HEK293 (cell line): ENCODE measurements at regions not wholly inside any gene's neighbourhood (a gene's known extent, or its start where the extent isn't known, plus 50 kb on each side); places are given as distances from the start of the nearest gene placed in this dataset.

Experiments
- CTCF ChIA-PET: fragments of 350-600 bp; formaldehyde crosslinking; extraction: SDS; loops from one replicate; lab custom pipeline; 2021; ENCODE audit warnings: antibody characterized with exemption; lab: Yijun Ruan, JAX
- POLR2A ChIA-PET: fragments of 300-600 bp; formaldehyde crosslinking; extraction: SDS; loops from one replicate; lab custom pipeline; 2020; ENCODE audit warnings: antibody characterized with exemption, inconsistent platforms; lab: Yijun Ruan, JAX
- H3K27ac ChIP-seq: fragments of 200-500 bp; sonication (Bioruptor generic); 2 replicates; pipeline ENCODE4 v1.5.1; 2014; ENCODE audit warnings: low read depth, low read length, control low read depth, inconsistent platforms; ENCODE audit errors: extremely low read depth
- H3K36me3 ChIP-seq, 2 experiments: fragments of 200-500 bp in 1 of 2; sonication (Bioruptor generic) in 1 of 2; 1 replicate in 1 of 2; 2 replicates in 1 of 2; pipeline ENCODE4 v1.5.1; 2014 to 2017; ENCODE audit warnings: inconsistent platforms in 2 of 2, low read length in 2 of 2; ENCODE audit not compliant: control insufficient read depth in 2 of 2, insufficient read depth in 1 of 2
- H3K4me1 ChIP-seq: fragments of 200-500 bp; sonication (Bioruptor generic); 2 replicates; pipeline ENCODE4 v1.5.1; 2014; ENCODE audit warnings: mild to moderate bottlenecking, low read length, inconsistent platforms; ENCODE audit not compliant: control insufficient read depth, insufficient read depth
- H3K4me3 ChIP-seq: 2 replicates; pipeline ENCODE4 v1.5.1; 2011; ENCODE audit warnings: low read depth, mild to moderate bottlenecking, control low read depth, low read length, moderate library complexity
- H3K9me3 ChIP-seq: fragments of 200-500 bp; sonication (Bioruptor generic); 2 replicates; pipeline ENCODE4 v1.5.1; 2014; ENCODE audit warnings: low read depth, low read length, inconsistent platforms; ENCODE audit not compliant: control insufficient read depth, insufficient read depth
- AEBP2 ChIP-seq: fragments of 450-650 bp; formaldehyde crosslinking; IDR thresholded peaks from 2 replicates; pipeline ENCODE4 v1.5.1; 2016; ENCODE audit warnings: missing biosample characterization, missing genetic modification characterization, borderline replicate concordance
- BCL11A ChIP-seq: fragments of 450-650 bp; formaldehyde crosslinking; IDR thresholded peaks from 2 replicates; pipeline ENCODE4 v1.5.1; 2016; ENCODE audit warnings: low read depth, missing biosample characterization, missing genetic modification characterization
- KLF16 ChIP-seq: fragments of 450-650 bp; formaldehyde crosslinking; IDR thresholded peaks from 2 replicates; pipeline ENCODE4 v1.5.1; 2017; ENCODE audit warnings: missing biosample characterization, missing genetic modification characterization
- PRDM1 ChIP-seq: fragments of 450-650 bp; formaldehyde crosslinking; IDR thresholded peaks from 2 replicates; pipeline ENCODE4; 2016; ENCODE audit warnings: missing biosample characterization, missing genetic modification characterization
- RBAK ChIP-seq: fragments of 450-650 bp; formaldehyde crosslinking; IDR thresholded peaks from 2 replicates; pipeline ENCODE4 v1.5.1; 2016; ENCODE audit warnings: missing biosample characterization, missing genetic modification characterization
- REPIN1 ChIP-seq: fragments of 450-650 bp; formaldehyde crosslinking; IDR thresholded peaks from 2 replicates; pipeline ENCODE4 v1.5.1; 2017; ENCODE audit warnings: missing biosample characterization, missing genetic modification characterization, low read depth
- TCF7L2 ChIP-seq: IDR thresholded peaks from 2 replicates; pipeline ENCODE4 v1.6.1; 2011; ENCODE audit warnings: low read depth, mild to moderate bottlenecking, inconsistent platforms, low read length, moderate library complexity, borderline replicate concordance
- ZBTB21 ChIP-seq: fragments of 450-650 bp; formaldehyde crosslinking; IDR thresholded peaks from 2 replicates; pipeline ENCODE4 v1.5.1; 2017; ENCODE audit warnings: missing biosample characterization, missing genetic modification characterization
- ZFP3 ChIP-seq: fragments of 450-650 bp; formaldehyde crosslinking; IDR thresholded peaks from 2 replicates; pipeline ENCODE4 v1.5.1; 2016; ENCODE audit warnings: low read depth, missing biosample characterization, missing genetic modification characterization
- ZNF114 ChIP-seq: fragments of 450-650 bp; formaldehyde crosslinking; IDR thresholded peaks from 2 replicates; pipeline ENCODE4 v1.5.0; 2017; ENCODE audit warnings: missing biosample characterization, missing genetic modification characterization
- ZNF174 ChIP-seq: fragments of 450-650 bp; formaldehyde crosslinking; IDR thresholded peaks from 2 replicates; pipeline ENCODE4 v1.5.0; 2017; ENCODE audit warnings: missing biosample characterization, mild to moderate bottlenecking, missing genetic modification characterization
- ZNF302 ChIP-seq: fragments of 450-650 bp; formaldehyde crosslinking; IDR thresholded peaks from 2 replicates; pipeline ENCODE4 v1.5.1; 2016; ENCODE audit warnings: missing biosample characterization, missing genetic modification characterization, low read depth
- ZNF391 ChIP-seq: fragments of 450-650 bp; formaldehyde crosslinking; IDR thresholded peaks from 2 replicates; pipeline ENCODE4 v1.5.1; 2016; ENCODE audit warnings: low read depth, missing biosample characterization, missing genetic modification characterization, borderline replicate concordance
- ZNF398 ChIP-seq: fragments of 450-650 bp; formaldehyde crosslinking; IDR thresholded peaks from 2 replicates; pipeline ENCODE4 v1.5.1; 2017; ENCODE audit warnings: missing biosample characterization, missing genetic modification characterization
- ZNF423 ChIP-seq: fragments of 450-650 bp; formaldehyde crosslinking; IDR thresholded peaks from 2 replicates; pipeline ENCODE4 v1.5.1; 2016; ENCODE audit warnings: missing biosample characterization, missing genetic modification characterization
- ZNF426 ChIP-seq: fragments of 450-650 bp; formaldehyde crosslinking; IDR thresholded peaks from 2 replicates; pipeline ENCODE4 v1.5.1; 2017; ENCODE audit warnings: missing biosample characterization, missing genetic modification characterization, mild to moderate bottlenecking, inconsistent platforms, moderate library complexity
- ZNF501 ChIP-seq: fragments of 450-650 bp; formaldehyde crosslinking; IDR thresholded peaks from 2 replicates; pipeline ENCODE4 v1.5.1; 2016; ENCODE audit warnings: missing biosample characterization, missing genetic modification characterization
- ZNF518A ChIP-seq: fragments of 450-650 bp; formaldehyde crosslinking; conservative IDR thresholded peaks from 2 replicates; pipeline ENCODE4 v1.5.1; 2016; ENCODE audit warnings: low read depth, missing biosample characterization, missing genetic modification characterization
- ZNF530 ChIP-seq: fragments of 450-650 bp; formaldehyde crosslinking; IDR thresholded peaks from 2 replicates; pipeline ENCODE4 v1.5.1; 2016; ENCODE audit warnings: low read depth, missing biosample characterization, missing genetic modification characterization
- ZNF549 ChIP-seq: fragments of 450-650 bp; IDR thresholded peaks from 2 replicates; pipeline ENCODE4 v1.5.1; 2018; ENCODE audit warnings: missing biosample characterization, missing genetic modification characterization, mild to moderate bottlenecking, inconsistent platforms, moderate library complexity
- ZNF596 ChIP-seq: fragments of 450-650 bp; IDR thresholded peaks from 2 replicates; pipeline ENCODE4 v1.5.0; 2018; ENCODE audit warnings: missing biosample characterization, mild to moderate bottlenecking, missing genetic modification characterization, moderate library complexity
- ZNF777 ChIP-seq: fragments of 450-650 bp; formaldehyde crosslinking; IDR thresholded peaks from 2 replicates; pipeline ENCODE4 v1.5.1; 2017; ENCODE audit warnings: missing biosample characterization, missing genetic modification characterization, borderline replicate concordance
- ZNF791 ChIP-seq: fragments of 450-650 bp; formaldehyde crosslinking; IDR thresholded peaks from 2 replicates; pipeline ENCODE4 v1.5.1; 2016; ENCODE audit warnings: missing biosample characterization, missing genetic modification characterization
- ZNF830 ChIP-seq: fragments of 450-650 bp; IDR thresholded peaks from 2 replicates; pipeline ENCODE4 v1.5.0; 2018; ENCODE audit warnings: missing biosample characterization, missing genetic modification characterization, low read depth, mild to moderate bottlenecking, moderate library complexity
- ZSCAN18 ChIP-seq: fragments of 450-650 bp; formaldehyde crosslinking; IDR thresholded peaks from 2 replicates; pipeline ENCODE4 v1.5.1; 2016; ENCODE audit warnings: missing biosample characterization, missing genetic modification characterization
- ZSCAN4 ChIP-seq: fragments of 450-650 bp; formaldehyde crosslinking; IDR thresholded peaks from 2 replicates; pipeline ENCODE4 v1.5.1; 2017; ENCODE audit warnings: missing biosample characterization, missing genetic modification characterization

DNA sequence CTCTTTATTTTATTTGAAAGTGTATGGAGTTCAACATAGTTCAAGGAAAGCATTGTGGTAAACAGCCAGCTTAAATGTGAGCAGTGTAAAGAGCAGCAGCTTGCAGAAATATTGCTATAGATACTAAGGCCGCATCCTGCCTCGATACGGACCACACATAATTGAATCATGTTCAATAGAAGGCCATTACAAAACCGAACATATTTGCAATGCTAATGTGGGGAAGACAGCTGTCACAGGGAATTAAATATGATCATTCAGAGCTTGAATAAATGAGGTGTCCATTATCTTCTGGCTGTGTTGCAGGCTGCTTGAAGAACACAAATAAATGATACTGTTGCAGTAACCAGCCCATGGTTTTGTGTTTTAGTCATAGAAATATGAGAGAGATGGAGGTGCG is 173.2 kb downstream of the BRMS1L start:
- TF ChIP-seq TCF7L2 (no peak), ZSCAN18 (tag by site-specific recombination) (no peak), ZSCAN4 (no peak), PRDM1 (no peak), ZNF174 (tag by site-specific recombination) (no peak), KLF16 (tag by site-specific recombination) (no peak), ZNF596 (tag by site-specific recombination) (no peak), ZNF777 (tag by site-specific recombination) (no peak), RBAK (tag by site-specific recombination) (no peak), ZNF398 (tag by site-specific recombination) (no peak), ZNF530 (tag by site-specific recombination) (no peak), AEBP2 (no peak), ZBTB21 (tag by site-specific recombination) (no peak), ZNF549 (tag by site-specific recombination) (no peak), ZNF426 (tag by site-specific recombination) (no peak)
- TF ChIP-seq, all 188 proteins: peak for 0
- H3K36me3 ChIP-seq, result no peaks in the 10 kb centered on the region
- no peaks in the 10 kb centered on the region for H3K9me3 ChIP-seq
- CTCF ChIA-PET, result interaction anchor here (0.6 to 1.4 kb wide), 3 partner anchors 15 to 71 kb away, joined by 3 to 4 read pairs (median 3); no protein-coding TSS in a partner anchor
- H3K4me1 ChIP-seq, result no peaks in the 10 kb centered on the region
- POLR2A ChIA-PET, result no interaction called here
- H3K4me3 ChIP-seq, result no peak overlapping the region
- no peak overlapping the region for H3K27ac ChIP-seq

GRCh38 chr14:35998303-35998702 is 172.2 kb downstream of the BRMS1L start:
- H3K36me3 ChIP-seq, result no peaks in the 10 kb centered on the region
- ChIA-PET POLR2A (no interaction called here), CTCF (interaction anchor here (1.4 kb wide), 1 partner anchor 72 kb away, joined by 3 read pairs; no protein-coding TSS in a partner anchor)
- no peak for TF ChIP-seq ZNF302 (tag by site-specific recombination)
- TF ChIP-seq ZNF830 (tag by site-specific recombination), result no peak
- no peak for TF ChIP-seq BCL11A (tag by site-specific recombination)
- TF ChIP-seq ZNF423, result no peak
- TF ChIP-seq ZNF391, result no peak
- no peak for TF ChIP-seq ZNF114
- no peak for TF ChIP-seq REPIN1 (tag by site-specific recombination)
- TF ChIP-seq ZNF518A (tag by site-specific recombination), result no peak
- no peak for TF ChIP-seq ZFP3 (tag by site-specific recombination)
- no peak for TF ChIP-seq ZNF791 (tag by site-specific recombination)
- TF ChIP-seq ZNF501 (tag by site-specific recombination), result no peak

More at GRCh38 chr14:35998303-35998702, 172.2 kb downstream of the BRMS1L start:
- Histone ChIP-seq H3K27ac (no peak overlapping the region), H3K4me3 (no peak overlapping the region), H3K4me1 (no peaks in the 10 kb centered on the region), H3K9me3 (no peaks in the 10 kb centered on the region)
